H9 (cell line): ENCODE measurements at regions not wholly inside any gene's neighbourhood (a gene's known extent, or its start where the extent isn't known, plus 50 kb on each side); places are given as distances from the start of the nearest gene placed in this dataset.

Experiments
- DNase-seq: peaks from one replicate; pipeline ENCODE4 v3.0.0-alpha.2; 2017
- H2AFZ ChIP-seq: one replicate; pipeline ENCODE4 v1.6.1; 2013; ENCODE audit warnings: mild to moderate bottlenecking, low read length, control low read depth, moderate library complexity
- H2AK5ac ChIP-seq: 2 replicates; pipeline ENCODE4 v1.6.1; 2013; ENCODE audit warnings: low read length, control low read depth, mixed read lengths; ENCODE audit not compliant: insufficient read length
- H2BK120ac ChIP-seq: one replicate; pipeline ENCODE4 v1.6.1; 2013; ENCODE audit warnings: low read depth, mild to moderate bottlenecking, low read length, control low read depth, inconsistent platforms; ENCODE audit not compliant: poor library complexity, severe bottlenecking
- H2BK12ac ChIP-seq: 2 replicates; pipeline ENCODE4 v1.6.1; 2013; ENCODE audit warnings: low read length, control low read depth, mixed read lengths, low read depth; ENCODE audit not compliant: insufficient read length
- H2BK15ac ChIP-seq: 2 replicates; pipeline ENCODE4 v1.6.1; 2013; ENCODE audit warnings: low read depth, low read length, control low read depth
- H2BK20ac ChIP-seq: one replicate; pipeline ENCODE4 v1.6.1; 2013; ENCODE audit warnings: low read depth, mild to moderate bottlenecking, low read length, control low read depth, inconsistent platforms; ENCODE audit not compliant: poor library complexity, severe bottlenecking
- H2BK5ac ChIP-seq: 2 replicates; pipeline ENCODE4 v1.6.1; 2013; ENCODE audit warnings: low read length, control low read depth, mixed read lengths; ENCODE audit not compliant: insufficient read length
- H3K14ac ChIP-seq: 2 replicates; pipeline ENCODE4 v1.6.1; 2013; ENCODE audit warnings: low read length, control low read depth; ENCODE audit not compliant: insufficient read depth
- H3K18ac ChIP-seq: 2 replicates; pipeline ENCODE4 v1.6.1; 2013; ENCODE audit warnings: low read depth, mild to moderate bottlenecking, mixed read lengths, low read length, control low read depth; ENCODE audit not compliant: insufficient read length
- H3K23ac ChIP-seq: 2 replicates; pipeline ENCODE4 v1.6.1; 2013; ENCODE audit warnings: low read length, control low read depth, mixed read lengths, low read depth; ENCODE audit not compliant: insufficient read length
- H3K23me2 ChIP-seq: 2 replicates; pipeline ENCODE4 v1.6.1; 2013; ENCODE audit warnings: low read depth, mild to moderate bottlenecking, mixed read lengths, low read length, control low read depth; ENCODE audit not compliant: insufficient read length, poor library complexity, severe bottlenecking
- H3K27ac ChIP-seq: 2 replicates; pipeline ENCODE4 v1.5.1; 2013; ENCODE audit warnings: low read length, control low read depth, mixed read lengths, low read depth; ENCODE audit not compliant: insufficient read length
- H3K27me3 ChIP-seq: 2 replicates; pipeline ENCODE4 v1.6.1; 2013; ENCODE audit warnings: low read length, control low read depth, inconsistent platforms; ENCODE audit not compliant: insufficient read depth
- H3K4ac ChIP-seq: 2 replicates; pipeline ENCODE4 v1.6.1; 2013; ENCODE audit warnings: low read depth, mild to moderate bottlenecking, control low read depth, inconsistent platforms, low read length, moderate library complexity
- H3K4me1 ChIP-seq: 2 replicates; pipeline ENCODE4 v1.6.1; 2013; ENCODE audit warnings: low read length, control low read depth, inconsistent platforms; ENCODE audit not compliant: insufficient read depth
- H3K4me2 ChIP-seq: 2 replicates; pipeline ENCODE4 v1.6.1; 2013; ENCODE audit warnings: low read length, control low read depth, mixed read lengths; ENCODE audit not compliant: insufficient read length, insufficient read depth
- H3K56ac ChIP-seq: 2 replicates; pipeline ENCODE4 v1.6.1; 2013; ENCODE audit warnings: low read depth, mild to moderate bottlenecking, mixed read lengths, low read length, control low read depth; ENCODE audit not compliant: insufficient read length
- H3K79me1 ChIP-seq: 2 replicates; pipeline ENCODE4 v1.6.1; 2013; ENCODE audit warnings: low read depth, mild to moderate bottlenecking, moderate library complexity, low read length, control low read depth, inconsistent platforms; ENCODE audit not compliant: insufficient read depth, poor library complexity, severe bottlenecking
- H3K79me2 ChIP-seq: 2 replicates; pipeline ENCODE4 v1.6.1; 2013; ENCODE audit warnings: low read length, control low read depth, inconsistent platforms; ENCODE audit not compliant: insufficient read depth
- H3K9ac ChIP-seq: 2 replicates; pipeline ENCODE4 v1.6.1; 2013; ENCODE audit warnings: low read length, control low read depth, mixed read lengths; ENCODE audit not compliant: insufficient read length; ENCODE audit errors: extremely low read depth
- H3K9me3 ChIP-seq: one replicate; pipeline ENCODE4 v1.6.1; 2013; ENCODE audit warnings: low read depth, low read length, inconsistent platforms; ENCODE audit not compliant: control insufficient read depth
- H3T11ph ChIP-seq: one replicate; pipeline ENCODE4 v1.6.1; 2013; ENCODE audit warnings: mild to moderate bottlenecking, low read length, control low read depth, inconsistent platforms
- H4K20me1 ChIP-seq: one replicate; pipeline ENCODE4 v1.6.1; 2013; ENCODE audit not compliant: control insufficient read depth, insufficient read length, insufficient read depth
- H4K5ac ChIP-seq: 2 replicates; pipeline ENCODE4 v1.6.1; 2013; ENCODE audit warnings: low read depth, mild to moderate bottlenecking, mixed read lengths, low read length, control low read depth; ENCODE audit not compliant: insufficient read length
- H4K8ac ChIP-seq: replicated peaks from 2 replicates; pipeline ENCODE4 v1.6.1; 2013; ENCODE audit warnings: low read length, control low read depth, mixed read lengths, low read depth; ENCODE audit not compliant: insufficient read length
- H4K91ac ChIP-seq: 2 replicates; pipeline ENCODE4 v1.6.1; 2013; ENCODE audit warnings: low read depth, mild to moderate bottlenecking, moderate library complexity, mixed read lengths, low read length, control low read depth; ENCODE audit not compliant: insufficient read length
- H3K27ac Mint-ChIP-seq, 3 experiments: 2 replicates in 2 of 3; 3 replicates in 1 of 3; pipeline ENCODE4 v1.8.0; 2020 to 2021; ENCODE audit warnings: mixed read lengths in 3 of 3, mild to moderate bottlenecking in 1 of 3, moderate library complexity in 1 of 3
- H3K27me3 Mint-ChIP-seq: 2 replicates; pipeline ENCODE4 v1.8.0; 2021; ENCODE audit warnings: low read depth, mild to moderate bottlenecking, moderate library complexity, mixed read lengths
- H3K36me3 Mint-ChIP-seq, 3 experiments: 2 replicates in 2 of 3; 3 replicates in 1 of 3; pipeline ENCODE4 v1.8.0; 2020 to 2021; ENCODE audit warnings: low read depth in 3 of 3, mixed read lengths in 3 of 3; ENCODE audit not compliant: insufficient read depth in 1 of 3
- H3K4me1 Mint-ChIP-seq, 2 experiments: 2 replicates each; pipeline ENCODE4 v1.8.0; 2020; ENCODE audit warnings: mixed read lengths in 2 of 2
- H3K4me3 Mint-ChIP-seq, 2 experiments: 2 replicates in 1 of 2; 3 replicates in 1 of 2; pipeline ENCODE4 v1.8.0; 2020 to 2021; ENCODE audit warnings: mild to moderate bottlenecking in 2 of 2, mixed read lengths in 2 of 2, moderate library complexity in 1 of 2
- H3K9me3 Mint-ChIP-seq, 2 experiments: 2 replicates in 1 of 2; 3 replicates in 1 of 2; pipeline ENCODE4 v1.8.0; 2020; ENCODE audit warnings: mild to moderate bottlenecking in 2 of 2, mixed read lengths in 2 of 2, moderate library complexity in 1 of 2
- WGBS: extraction: QIAGEN DNeasy Blood & Tissue Kit; methylation state at CpG from one replicate; pipeline ENCODE4 v1.1.7; 2013; ENCODE audit warnings: missing lambda C conversion rate, low lambda C conversion rate, mixed read lengths; ENCODE audit not compliant: insufficient read length; ENCODE audit errors: extremely low coverage; 5-methylcytosine and 5-hydroxymethylcytosine counted together
- TF ChIP-seq, protein P1 (sequence below): fragments of 200-600 bp; sonication (generic); conservative IDR thresholded peaks from 3 replicates; pipeline ENCODE4 v1.8.0; 2021; ENCODE audit warnings: antibody characterized with exemption, mild to moderate bottlenecking

- H3K4me3 Mint-ChIP-seq, result no peak overlapping the region
- Histone ChIP-seq H2AFZ (no peak overlapping the region), H3K56ac (no peak overlapping the region), H3K27ac (no peak overlapping the region), H2BK20ac (no peak overlapping the region), H2BK5ac (no peak overlapping the region), H3K23ac (no peak overlapping the region), H2AK5ac (no peak overlapping the region), H3K27me3 (no peaks in the 10 kb centered on the region), H2BK15ac (no peak overlapping the region), H3K4ac (no peak overlapping the region), H3K14ac (no peak overlapping the region), H3K4me1 (no peaks in the 10 kb centered on the region), H4K5ac (no peak overlapping the region), H3K79me1 (no peaks in the 10 kb centered on the region), H3K9me3 (no peaks in the 10 kb centered on the region), H2BK120ac (no peak overlapping the region), H3K18ac (no peak overlapping the region), H4K8ac (no peak overlapping the region), H4K91ac (no peak overlapping the region), H3K4me2 (no peak overlapping the region), H3K79me2 (no peaks in the 10 kb centered on the region), H3T11ph (no peak overlapping the region), H3K9ac (no peak overlapping the region), H4K20me1 (no peaks in the 10 kb centered on the region), H2BK12ac (no peak overlapping the region), H3K23me2 (no peaks in the 10 kb centered on the region)
- WGBS, result no CpG with 5 or more reads among the region's 7 CpGs
- TF ChIP-seq, protein P1, sequence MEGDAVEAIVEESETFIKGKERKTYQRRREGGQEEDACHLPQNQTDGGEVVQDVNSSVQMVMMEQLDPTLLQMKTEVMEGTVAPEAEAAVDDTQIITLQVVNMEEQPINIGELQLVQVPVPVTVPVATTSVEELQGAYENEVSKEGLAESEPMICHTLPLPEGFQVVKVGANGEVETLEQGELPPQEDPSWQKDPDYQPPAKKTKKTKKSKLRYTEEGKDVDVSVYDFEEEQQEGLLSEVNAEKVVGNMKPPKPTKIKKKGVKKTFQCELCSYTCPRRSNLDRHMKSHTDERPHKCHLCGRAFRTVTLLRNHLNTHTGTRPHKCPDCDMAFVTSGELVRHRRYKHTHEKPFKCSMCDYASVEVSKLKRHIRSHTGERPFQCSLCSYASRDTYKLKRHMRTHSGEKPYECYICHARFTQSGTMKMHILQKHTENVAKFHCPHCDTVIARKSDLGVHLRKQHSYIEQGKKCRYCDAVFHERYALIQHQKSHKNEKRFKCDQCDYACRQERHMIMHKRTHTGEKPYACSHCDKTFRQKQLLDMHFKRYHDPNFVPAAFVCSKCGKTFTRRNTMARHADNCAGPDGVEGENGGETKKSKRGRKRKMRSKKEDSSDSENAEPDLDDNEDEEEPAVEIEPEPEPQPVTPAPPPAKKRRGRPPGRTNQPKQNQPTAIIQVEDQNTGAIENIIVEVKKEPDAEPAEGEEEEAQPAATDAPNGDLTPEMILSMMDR, result no peak
- DNase-seq, result no peak
- H3K9me3 Mint-ChIP-seq, result no peaks in the 10 kb centered on the region; a peak in 2 of 5 replicates
- no peak overlapping the region for H3K27ac Mint-ChIP-seq
- peaks cover 9 to 10% of the 10 kb centered on the region in 2 experiments for H3K4me1 Mint-ChIP-seq
- no peaks in the 10 kb centered on the region for H3K36me3 Mint-ChIP-seq
- H3K27me3 Mint-ChIP-seq, result peaks cover 27% of the 10 kb centered on the region
Observed at GRCh38 chr20:60269573-60270162, 311.4 kb downstream of the CDH26 start.
